Osteoblast (primary cell): ENCODE measurements at regions not wholly inside any gene's neighbourhood (a gene's known extent, or its start where the extent isn't known, plus 50 kb on each side); places are given as distances from the start of the nearest gene placed in this dataset.
A peak's percentile ranks its signal among the peaks of the same experiment; 100 is the strongest.

Experiments
- DNase-seq: peaks from one replicate; pipeline ENCODE4 v3.0.0; 2011; ENCODE audit warnings: low spot score, mixed read lengths; ENCODE audit not compliant: insufficient read length; ENCODE audit errors: missing footprints
- H2AFZ ChIP-seq: 2 replicates; pipeline ENCODE4 v1.6.0; 2011; ENCODE audit warnings: mild to moderate bottlenecking, low read length
- H3K27ac ChIP-seq: 2 replicates; pipeline ENCODE4 v1.5.1; 2011; ENCODE audit warnings: mild to moderate bottlenecking, low read depth, low read length, moderate library complexity
- H3K27me3 ChIP-seq: 2 replicates; pipeline ENCODE4 v1.6.0; 2012; ENCODE audit warnings: mild to moderate bottlenecking, control low read depth, inconsistent platforms, low read length, moderate library complexity; ENCODE audit not compliant: insufficient read depth
- H3K36me3 ChIP-seq: 2 replicates; pipeline ENCODE4 v1.5.1; 2011; ENCODE audit warnings: mild to moderate bottlenecking, low read length, control low read depth, moderate library complexity; ENCODE audit not compliant: insufficient read depth
- H3K4me1 ChIP-seq: 2 replicates; pipeline ENCODE4 v1.5.1; 2011; ENCODE audit warnings: mild to moderate bottlenecking, low read length, control low read depth, moderate library complexity; ENCODE audit not compliant: insufficient read depth
- H3K4me2 ChIP-seq: 2 replicates; pipeline ENCODE4 v1.6.0; 2011; ENCODE audit warnings: mild to moderate bottlenecking, low read length; ENCODE audit not compliant: insufficient read depth
- H3K4me3 ChIP-seq: fragments of 200-600 bp; sonication (generic); 3 replicates; pipeline ENCODE4 v1.5.1; 2012; ENCODE audit warnings: mild to moderate bottlenecking, low read length, inconsistent platforms; ENCODE audit not compliant: insufficient read depth
- H3K79me2 ChIP-seq: 2 replicates; pipeline ENCODE4 v1.6.0; 2012; ENCODE audit warnings: mild to moderate bottlenecking, low read length, control low read depth, inconsistent platforms; ENCODE audit not compliant: insufficient read depth
- H3K9me3 ChIP-seq: 2 replicates; pipeline ENCODE4 v1.5.1; 2011; ENCODE audit warnings: low read depth, low read length, control low read depth
- H4K20me1 ChIP-seq: 2 replicates; pipeline ENCODE4 v1.6.0; 2012; ENCODE audit warnings: mild to moderate bottlenecking, low read length, control low read depth; ENCODE audit not compliant: insufficient read depth
- CTCF ChIP-seq: IDR thresholded peaks from 2 replicates; pipeline ENCODE4 v1.5.1; 2011; ENCODE audit warnings: mild to moderate bottlenecking, low read depth, low read length, moderate library complexity; ENCODE audit errors: extremely low read depth

DNA sequence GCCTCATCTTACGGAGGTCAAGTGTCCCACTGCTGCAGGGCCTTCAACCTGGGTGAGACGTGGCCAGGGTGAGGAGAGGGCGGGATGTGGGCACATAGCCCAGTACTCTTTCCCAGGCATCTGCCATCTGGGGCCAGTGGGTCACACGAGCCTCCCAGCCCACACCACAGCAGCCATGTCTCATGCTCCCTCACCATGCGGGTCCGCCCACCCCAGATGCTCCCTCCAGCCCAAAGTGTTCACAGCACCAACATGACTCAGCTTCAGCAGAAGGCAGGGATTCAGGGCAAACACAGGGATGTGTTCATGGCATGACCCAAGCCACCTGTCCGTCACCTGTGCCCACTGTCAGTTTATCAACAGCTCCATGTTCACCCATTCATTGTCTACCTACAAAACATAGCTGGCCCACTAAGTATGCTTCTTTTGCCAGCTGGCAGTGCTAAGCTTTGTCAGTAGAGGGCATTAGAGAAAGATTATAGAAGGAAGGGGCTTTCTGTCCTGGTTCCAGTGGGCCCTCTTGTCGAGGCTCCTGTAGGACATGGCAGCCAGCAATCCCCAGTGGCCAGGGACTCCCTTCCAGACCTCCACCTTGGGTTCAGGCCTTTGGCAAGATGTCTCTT lies 109.2 kb downstream of the FOXF2 start:
- no peak overlapping the region for H3K4me3 ChIP-seq
- no peak overlapping the region for H3K27ac ChIP-seq
- DNase-seq = no peak
- H3K9me3 ChIP-seq = peaks cover 3% of the 10 kb centered on the region
- no peaks in the 10 kb centered on the region for H4K20me1 ChIP-seq
- no peaks in the 10 kb centered on the region for H3K27me3 ChIP-seq
- TF ChIP-seq CTCF = peak; percentile 27
- H3K4me2 ChIP-seq = no peak overlapping the region
- H3K4me1 ChIP-seq = no peaks in the 10 kb centered on the region
- no peaks in the 10 kb centered on the region for H3K36me3 ChIP-seq
- no peaks in the 10 kb centered on the region for H3K79me2 ChIP-seq
- H2AFZ ChIP-seq = no peak overlapping the region

GRCh38 chr6:1499777-1500176 lies 109.9 kb upstream of the FOXC1 start:
- no peaks in the 10 kb centered on the region for H3K36me3 ChIP-seq
- H3K4me3 ChIP-seq = no peak overlapping the region
- H2AFZ ChIP-seq = no peak overlapping the region
- no peaks in the 10 kb centered on the region for H4K20me1 ChIP-seq
- H3K4me2 ChIP-seq = no peak overlapping the region
- no peaks in the 10 kb centered on the region for H3K79me2 ChIP-seq
- no peak overlapping the region for H3K27ac ChIP-seq
- peaks cover 3% of the 10 kb centered on the region for H3K9me3 ChIP-seq
- H3K4me1 ChIP-seq = no peaks in the 10 kb centered on the region
- no peak for DNase-seq
- peaks cover 4% of the 10 kb centered on the region for H3K27me3 ChIP-seq
- no peak for TF ChIP-seq CTCF

GRCh38 chr6:1500913-1501312 lies 108.8 kb upstream of the FOXC1 start:
- no peak overlapping the region for H2AFZ ChIP-seq
- H3K4me3 ChIP-seq = no peak overlapping the region
- H3K9me3 ChIP-seq = peaks cover under 1% of the 10 kb centered on the region
- H3K4me1 ChIP-seq = no peaks in the 10 kb centered on the region
- no peak overlapping the region for H3K4me2 ChIP-seq
- no peak for DNase-seq
- H4K20me1 ChIP-seq = no peaks in the 10 kb centered on the region
- peaks cover 10% of the 10 kb centered on the region for H3K27me3 ChIP-seq
- no peaks in the 10 kb centered on the region for H3K79me2 ChIP-seq
- no peak overlapping the region for H3K27ac ChIP-seq
- no peaks in the 10 kb centered on the region for H3K36me3 ChIP-seq
- TF ChIP-seq CTCF = no peak

GRCh38 chr6:1502041-1502440 lies 107.7 kb upstream of the FOXC1 start:
- no peaks in the 10 kb centered on the region for H3K79me2 ChIP-seq
- no peaks in the 10 kb centered on the region for H3K36me3 ChIP-seq
- no peaks in the 10 kb centered on the region for H3K4me1 ChIP-seq
- no peak overlapping the region for H2AFZ ChIP-seq
- no peak overlapping the region for H3K4me2 ChIP-seq
- no peak overlapping the region for H3K4me3 ChIP-seq
- H4K20me1 ChIP-seq = no peaks in the 10 kb centered on the region
- peaks cover 15% of the 10 kb centered on the region for H3K27me3 ChIP-seq
- DNase-seq = no peak
- no peak overlapping the region for H3K27ac ChIP-seq
- no peak for TF ChIP-seq CTCF
- no peaks in the 10 kb centered on the region for H3K9me3 ChIP-seq
